ENCODE measurements at regions not wholly inside any gene's neighbourhood (a gene's known extent, or its start where the extent isn't known, plus 50 kb on each side); places are given as distances from the start of the nearest gene placed in this dataset.

DNA sequence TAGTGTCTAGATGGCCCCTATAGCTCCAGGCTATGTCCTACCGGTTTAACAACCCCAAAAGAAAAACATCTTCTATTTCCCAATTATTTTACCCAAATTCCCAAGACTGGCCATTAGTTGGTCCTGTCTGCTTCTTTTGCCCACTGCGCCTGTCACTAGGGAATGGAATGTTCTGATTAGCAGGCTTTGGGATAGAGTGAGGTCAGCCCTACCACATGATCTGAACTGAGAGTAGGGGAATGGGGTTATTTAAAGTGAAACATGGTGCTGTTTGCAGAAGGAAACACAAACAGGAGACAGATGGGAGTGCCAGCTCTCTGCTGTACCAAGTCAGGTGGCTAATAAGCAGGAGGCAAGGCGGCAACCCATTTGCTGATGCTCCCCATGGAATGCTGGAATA, 635.6 kb upstream of the CFAP20DC start:
- no peak overlapping the region for H3K4me3 ChIP-seq
- no peaks in the 10 kb centered on the region for H3K4me1 ChIP-seq (ENCODE audit: low read depth)
- H3K36me3 ChIP-seq (ENCODE audit: low read depth), result no peaks in the 10 kb centered on the region
- TF ChIP-seq, protein P1, sequence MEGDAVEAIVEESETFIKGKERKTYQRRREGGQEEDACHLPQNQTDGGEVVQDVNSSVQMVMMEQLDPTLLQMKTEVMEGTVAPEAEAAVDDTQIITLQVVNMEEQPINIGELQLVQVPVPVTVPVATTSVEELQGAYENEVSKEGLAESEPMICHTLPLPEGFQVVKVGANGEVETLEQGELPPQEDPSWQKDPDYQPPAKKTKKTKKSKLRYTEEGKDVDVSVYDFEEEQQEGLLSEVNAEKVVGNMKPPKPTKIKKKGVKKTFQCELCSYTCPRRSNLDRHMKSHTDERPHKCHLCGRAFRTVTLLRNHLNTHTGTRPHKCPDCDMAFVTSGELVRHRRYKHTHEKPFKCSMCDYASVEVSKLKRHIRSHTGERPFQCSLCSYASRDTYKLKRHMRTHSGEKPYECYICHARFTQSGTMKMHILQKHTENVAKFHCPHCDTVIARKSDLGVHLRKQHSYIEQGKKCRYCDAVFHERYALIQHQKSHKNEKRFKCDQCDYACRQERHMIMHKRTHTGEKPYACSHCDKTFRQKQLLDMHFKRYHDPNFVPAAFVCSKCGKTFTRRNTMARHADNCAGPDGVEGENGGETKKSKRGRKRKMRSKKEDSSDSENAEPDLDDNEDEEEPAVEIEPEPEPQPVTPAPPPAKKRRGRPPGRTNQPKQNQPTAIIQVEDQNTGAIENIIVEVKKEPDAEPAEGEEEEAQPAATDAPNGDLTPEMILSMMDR (IDR thresholded peaks at IDR 0.05), result no peak
- ATAC-seq, result no peak
- intact Hi-C loops (cut with DNase I, micrococcal nuclease), result no loop called here
- no peaks in the 10 kb centered on the region for H3K9me3 ChIP-seq
- no peak for DNase-seq

- intact Hi-C loops (cut with DNase I, micrococcal nuclease), result no loop called here
- ATAC-seq (no peak), DNase-seq (no peak)
- Histone ChIP-seq H3K36me3 (ENCODE audit: low read depth) (no peaks in the 10 kb centered on the region), H3K9me3 (no peaks in the 10 kb centered on the region), H3K4me3 (no peak overlapping the region), H3K4me1 (ENCODE audit: low read depth) (no peaks in the 10 kb centered on the region)
- TF ChIP-seq, protein P1 (IDR thresholded peaks at IDR 0.05), result no peak
Measured at GRCh38 chr3:59684766-59685165, 634.9 kb upstream of the CFAP20DC start.

- no peak for ATAC-seq
- Histone ChIP-seq H3K4me3 (no peak overlapping the region), H3K9me3 (no peaks in the 10 kb centered on the region), H3K36me3 (ENCODE audit: low read depth) (no peaks in the 10 kb centered on the region), H3K4me1 (ENCODE audit: low read depth) (no peaks in the 10 kb centered on the region)
- DNase-seq, result no peak
- TF ChIP-seq, protein P1 (IDR thresholded peaks at IDR 0.05), result no peak
- intact Hi-C loops (cut with DNase I, micrococcal nuclease), result no loop called here
Measured at GRCh38 chr3:59680919-59681318, 631.1 kb upstream of the CFAP20DC start.

- TF ChIP-seq, protein P1 (IDR thresholded peaks at IDR 0.05), result no peak
- Histone ChIP-seq H3K4me3 (no peak overlapping the region), H3K9me3 (no peaks in the 10 kb centered on the region), H3K36me3 (ENCODE audit: low read depth) (no peaks in the 10 kb centered on the region), H3K4me1 (ENCODE audit: low read depth) (no peaks in the 10 kb centered on the region)
- no peak for ATAC-seq
- intact Hi-C loops (cut with DNase I, micrococcal nuclease), result no loop called here
- no peak for DNase-seq
Measured at GRCh38 chr3:59677747-59678702, 628.2 kb upstream of the CFAP20DC start.

GRCh38 chr3:59675495-59675894, 625.7 kb upstream of the CFAP20DC start:
- Histone ChIP-seq H3K4me3 (no peak overlapping the region), H3K9me3 (no peaks in the 10 kb centered on the region), H3K36me3 (ENCODE audit: low read depth) (no peaks in the 10 kb centered on the region), H3K4me1 (ENCODE audit: low read depth) (no peaks in the 10 kb centered on the region)
- no peak for DNase-seq
- TF ChIP-seq, protein P1 (IDR thresholded peaks at IDR 0.05), result no peak
- ATAC-seq, result peak; percentile 73
- intact Hi-C loops (cut with DNase I, micrococcal nuclease), result no loop called here

All from mucosa of descending colon (tissue), 3 donors.